ENCODE measurements at regions not wholly inside any gene's neighbourhood (a gene's known extent, or its start where the extent isn't known, plus 50 kb on each side); places are given as distances from the start of the nearest gene placed in this dataset.

DNA sequence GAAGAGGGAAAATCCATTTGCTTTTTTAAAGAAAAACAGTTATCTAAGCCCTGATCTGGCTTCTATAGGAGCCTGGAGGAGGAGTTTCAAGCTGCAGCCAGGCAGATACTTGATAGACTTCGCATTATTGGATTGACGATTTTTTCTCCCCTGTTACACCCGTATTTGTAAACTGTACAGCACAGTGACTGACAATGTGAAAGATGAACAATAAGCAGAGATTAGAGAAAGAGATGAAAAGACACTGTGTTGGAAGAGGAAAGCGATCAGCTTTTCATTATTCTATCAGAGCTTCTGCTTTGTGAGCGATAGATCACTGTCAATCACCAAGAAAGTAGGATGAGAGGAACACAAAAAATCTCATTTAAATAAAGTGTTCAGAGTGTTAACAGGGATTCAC, 639.2 kb downstream of the TLL1 start:
- Histone ChIP-seq H3K9me3 (replicated peaks; ENCODE audit: control insufficient read depth, low read depth, low read length) (no peaks in the 10 kb centered on the region), H3K36me3 (ENCODE audit: control insufficient read depth, insufficient read depth, low read length) (no peaks in the 10 kb centered on the region), H3K4me3 (ENCODE audit: low read length) (no peak overlapping the region), H3K27ac (ENCODE audit: low read length) (no peak overlapping the region), H3K4me1 (ENCODE audit: control insufficient read depth, insufficient read depth, low read length) (no peaks in the 10 kb centered on the region), H3K27me3 (ENCODE audit: control insufficient read depth, insufficient read depth, low read length) (no peaks in the 10 kb centered on the region)
- no peak for DNase-seq
- no CpG with 5 or more reads among the region's 5 CpGs for WGBS (ENCODE audit: insufficient coverage)

DNA sequence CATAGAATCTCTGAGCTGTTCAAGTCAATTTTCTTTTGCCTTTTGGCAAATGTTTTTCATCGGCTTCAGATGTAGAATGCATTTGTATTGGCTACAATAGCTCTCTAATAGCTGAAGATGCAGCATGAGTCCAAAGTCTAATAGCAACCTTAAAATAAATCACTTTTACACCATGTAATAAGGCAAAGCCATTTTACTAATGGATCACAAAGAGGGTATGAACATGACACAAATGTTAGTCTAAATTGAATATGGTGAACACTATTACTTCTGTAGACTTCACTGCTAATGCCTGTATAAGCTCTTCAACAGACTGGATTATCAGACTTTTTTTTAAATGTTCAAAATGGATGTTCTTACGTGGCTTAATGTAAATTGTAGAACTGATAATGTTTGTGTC, 645.3 kb downstream of the TLL1 start:
- no peaks in the 10 kb centered on the region for H3K36me3 ChIP-seq (ENCODE audit: control insufficient read depth, insufficient read depth, low read length)
- no CpG with 5 or more reads among the region's 2 CpGs for WGBS (ENCODE audit: insufficient coverage)
- no peak overlapping the region for H3K4me3 ChIP-seq (ENCODE audit: low read length)
- DNase-seq = no peak
- no peaks in the 10 kb centered on the region for H3K27me3 ChIP-seq (ENCODE audit: control insufficient read depth, insufficient read depth, low read length)
- no peak overlapping the region for H3K27ac ChIP-seq (ENCODE audit: low read length)
- no peaks in the 10 kb centered on the region for H3K4me1 ChIP-seq (ENCODE audit: control insufficient read depth, insufficient read depth, low read length)
- no peaks in the 10 kb centered on the region for H3K9me3 ChIP-seq (replicated peaks; ENCODE audit: control insufficient read depth, low read depth, low read length)

DNA sequence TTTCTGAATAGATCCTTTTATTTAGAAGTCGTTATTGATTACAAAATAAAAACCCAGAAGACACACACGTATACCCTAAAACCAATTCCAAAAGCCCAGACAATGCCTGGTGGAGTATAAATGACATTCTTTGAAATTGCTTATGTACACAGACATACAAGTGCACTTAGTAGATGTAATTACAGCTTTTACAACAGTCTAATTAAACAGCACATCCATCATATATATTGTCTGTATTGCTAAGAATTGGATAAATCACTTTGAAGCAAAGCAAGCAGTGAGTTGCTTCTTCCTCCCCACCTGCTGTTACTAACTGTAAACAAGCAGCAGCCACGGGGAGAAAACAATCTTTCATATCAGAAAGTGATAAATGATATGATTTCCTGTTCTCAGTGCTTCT, 645.7 kb downstream of the TLL1 start:
- H3K27ac ChIP-seq (ENCODE audit: low read length) = no peak overlapping the region
- H3K27me3 ChIP-seq (ENCODE audit: control insufficient read depth, insufficient read depth, low read length) = no peaks in the 10 kb centered on the region
- H3K4me3 ChIP-seq (ENCODE audit: low read length) = no peak overlapping the region
- H3K36me3 ChIP-seq (ENCODE audit: control insufficient read depth, insufficient read depth, low read length) = no peaks in the 10 kb centered on the region
- no peaks in the 10 kb centered on the region for H3K9me3 ChIP-seq (replicated peaks; ENCODE audit: control insufficient read depth, low read depth, low read length)
- DNase-seq = no peak
- H3K4me1 ChIP-seq (ENCODE audit: control insufficient read depth, insufficient read depth, low read length) = no peaks in the 10 kb centered on the region
- WGBS (ENCODE audit: insufficient coverage) = no CpG with 5 or more reads among the region's 3 CpGs

DNA sequence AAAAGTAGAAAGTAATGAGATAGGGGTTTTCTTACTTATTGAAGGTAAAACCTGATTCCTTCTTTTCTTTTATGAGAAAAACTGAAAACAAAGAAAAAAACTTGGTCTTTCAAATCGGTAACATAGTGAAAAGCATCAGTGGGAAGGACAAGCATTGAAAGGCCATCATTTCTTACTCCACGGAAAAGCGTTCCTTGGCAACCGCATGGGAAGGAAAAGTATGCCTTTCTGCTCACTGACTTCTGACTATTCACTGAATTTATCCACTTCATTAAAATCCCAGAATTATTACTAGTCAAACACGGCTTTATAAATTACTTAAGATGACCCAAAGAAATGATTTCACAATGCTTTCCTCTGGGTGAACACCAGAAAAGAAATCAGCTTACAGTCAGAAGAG, 646.7 kb downstream of the TLL1 start:
- H3K27me3 ChIP-seq (ENCODE audit: control insufficient read depth, insufficient read depth, low read length) = no peaks in the 10 kb centered on the region
- DNase-seq = no peak
- WGBS (ENCODE audit: insufficient coverage) = 85% methylated on average over 4 of the region's 5 CpGs
- H3K4me3 ChIP-seq (ENCODE audit: low read length) = no peak overlapping the region
- no peak overlapping the region for H3K27ac ChIP-seq (ENCODE audit: low read length)
- no peaks in the 10 kb centered on the region for H3K36me3 ChIP-seq (ENCODE audit: control insufficient read depth, insufficient read depth, low read length)
- no peaks in the 10 kb centered on the region for H3K4me1 ChIP-seq (ENCODE audit: control insufficient read depth, insufficient read depth, low read length)
- no peaks in the 10 kb centered on the region for H3K9me3 ChIP-seq (replicated peaks; ENCODE audit: control insufficient read depth, low read depth, low read length)

DNA sequence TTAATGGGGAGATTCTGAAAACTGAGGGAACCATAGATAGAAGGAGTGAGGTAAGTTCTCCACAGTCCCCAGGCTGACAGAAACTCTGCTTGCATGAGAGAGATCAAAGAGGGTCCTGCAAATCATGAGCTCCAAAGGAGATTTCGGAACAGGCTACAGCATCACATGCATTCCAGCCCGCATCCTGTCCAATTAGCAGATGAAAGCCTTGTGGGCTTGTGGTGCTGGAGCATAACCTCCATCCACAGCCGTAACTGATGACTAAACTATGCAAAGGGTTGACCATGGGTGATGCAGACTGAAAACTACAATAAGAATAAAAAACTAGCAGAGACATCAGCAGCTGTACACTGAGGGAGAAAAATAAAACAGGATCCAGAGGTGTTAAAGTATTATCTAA, 654.5 kb downstream of the TLL1 start:
- H3K4me1 ChIP-seq (ENCODE audit: control insufficient read depth, insufficient read depth, low read length) = no peaks in the 10 kb centered on the region
- H3K4me3 ChIP-seq (ENCODE audit: low read length) = no peak overlapping the region
- no peak for DNase-seq
- no peaks in the 10 kb centered on the region for H3K27me3 ChIP-seq (ENCODE audit: control insufficient read depth, insufficient read depth, low read length)
- no peak overlapping the region for H3K27ac ChIP-seq (ENCODE audit: low read length)
- no CpG with 5 or more reads among the region's 3 CpGs for WGBS (ENCODE audit: insufficient coverage)
- no peaks in the 10 kb centered on the region for H3K9me3 ChIP-seq (replicated peaks; ENCODE audit: control insufficient read depth, low read depth, low read length)
- no peaks in the 10 kb centered on the region for H3K36me3 ChIP-seq (ENCODE audit: control insufficient read depth, insufficient read depth, low read length)

DNA sequence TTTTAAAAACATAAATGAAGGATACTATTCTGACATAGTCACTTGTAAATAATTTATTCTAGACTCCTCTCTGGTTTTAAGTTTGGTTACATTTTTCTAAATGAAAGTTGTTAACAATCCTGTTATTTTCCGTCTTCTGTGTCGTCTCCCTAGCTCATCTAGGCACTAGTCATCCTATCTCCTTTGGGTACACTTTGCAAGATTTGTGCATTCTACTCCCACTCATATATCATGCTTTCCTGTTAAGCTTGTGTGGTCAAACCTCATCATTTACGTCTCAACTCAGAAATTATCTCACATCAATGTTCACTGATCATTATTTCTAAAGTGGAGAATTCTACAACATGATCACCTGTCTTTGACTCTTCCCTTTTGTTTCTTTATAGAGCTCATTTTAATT, 658.7 kb downstream of the TLL1 start:
- WGBS (ENCODE audit: insufficient coverage) = 80% methylated on average over 1 of the region's 3 CpGs
- no peaks in the 10 kb centered on the region for H3K36me3 ChIP-seq (ENCODE audit: control insufficient read depth, insufficient read depth, low read length)
- no peaks in the 10 kb centered on the region for H3K27me3 ChIP-seq (ENCODE audit: control insufficient read depth, insufficient read depth, low read length)
- H3K4me3 ChIP-seq (ENCODE audit: low read length) = no peak overlapping the region
- no peak overlapping the region for H3K27ac ChIP-seq (ENCODE audit: low read length)
- no peaks in the 10 kb centered on the region for H3K4me1 ChIP-seq (ENCODE audit: control insufficient read depth, insufficient read depth, low read length)
- no peak for DNase-seq
- no peaks in the 10 kb centered on the region for H3K9me3 ChIP-seq (replicated peaks; ENCODE audit: control insufficient read depth, low read depth, low read length)

DNA sequence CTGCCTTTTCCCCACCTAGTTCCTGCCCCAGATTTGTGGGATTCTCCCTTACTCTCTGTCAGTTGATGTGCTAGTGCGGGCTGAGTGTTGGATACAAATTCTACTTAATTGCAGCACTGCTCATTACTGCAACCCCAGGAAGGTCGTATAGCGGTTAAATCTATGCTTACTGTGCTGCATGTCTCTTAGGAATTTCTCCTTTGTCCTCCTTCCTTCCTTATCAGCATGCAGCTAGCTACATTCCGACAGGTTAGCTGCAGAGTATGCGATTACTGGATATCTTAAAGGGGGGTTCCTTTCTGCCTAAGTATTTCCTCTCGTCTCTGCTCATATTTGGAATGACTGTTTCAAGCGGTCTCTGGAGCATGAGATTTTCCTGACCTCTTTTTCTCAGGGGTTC, 662.8 kb downstream of the TLL1 start:
- Histone ChIP-seq H3K4me3 (ENCODE audit: low read length) (no peak overlapping the region), H3K9me3 (replicated peaks; ENCODE audit: control insufficient read depth, low read depth, low read length) (no peaks in the 10 kb centered on the region), H3K36me3 (ENCODE audit: control insufficient read depth, insufficient read depth, low read length) (no peaks in the 10 kb centered on the region), H3K4me1 (ENCODE audit: control insufficient read depth, insufficient read depth, low read length) (no peaks in the 10 kb centered on the region), H3K27me3 (ENCODE audit: control insufficient read depth, insufficient read depth, low read length) (no peaks in the 10 kb centered on the region), H3K27ac (ENCODE audit: low read length) (no peak overlapping the region)
- 80% methylated on average over 1 of the region's 7 CpGs for WGBS (ENCODE audit: insufficient coverage)
- no peak for DNase-seq

DNA sequence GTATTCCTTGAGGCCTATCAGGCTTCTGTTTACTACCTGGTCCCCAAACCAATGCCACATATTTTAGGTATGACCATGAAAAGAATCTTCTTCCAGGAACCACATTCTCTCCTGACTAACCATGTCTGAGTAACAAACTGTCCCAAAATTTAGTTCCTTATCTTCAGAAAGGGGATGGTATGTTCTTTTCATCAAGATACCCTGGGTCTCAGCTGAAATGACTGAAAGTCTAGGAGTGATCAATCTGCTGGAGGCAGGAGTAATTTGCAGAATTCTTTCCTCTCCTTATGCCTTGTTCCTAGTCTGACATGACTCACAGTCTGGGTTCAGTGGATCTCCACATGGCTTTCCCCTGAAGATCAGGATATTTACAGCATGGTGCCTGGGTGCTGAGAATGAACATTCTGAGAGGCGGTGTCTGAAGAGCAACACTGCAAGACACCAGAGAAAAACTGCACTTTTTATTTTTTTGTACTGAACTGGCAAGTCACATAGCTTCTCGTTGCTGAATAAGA, 665.5 kb downstream of the TLL1 start:
- H3K9me3 ChIP-seq (replicated peaks; ENCODE audit: control insufficient read depth, low read depth, low read length) = no peaks in the 10 kb centered on the region
- no peak overlapping the region for H3K4me3 ChIP-seq (ENCODE audit: low read length)
- no peaks in the 10 kb centered on the region for H3K4me1 ChIP-seq (ENCODE audit: control insufficient read depth, insufficient read depth, low read length)
- no peak overlapping the region for H3K27ac ChIP-seq (ENCODE audit: low read length)
- no peaks in the 10 kb centered on the region for H3K36me3 ChIP-seq (ENCODE audit: control insufficient read depth, insufficient read depth, low read length)
- no peak for DNase-seq
- WGBS (ENCODE audit: insufficient coverage) = 69% methylated on average over 2 of the region's 2 CpGs
- no peaks in the 10 kb centered on the region for H3K27me3 ChIP-seq (ENCODE audit: control insufficient read depth, insufficient read depth, low read length)

DNA sequence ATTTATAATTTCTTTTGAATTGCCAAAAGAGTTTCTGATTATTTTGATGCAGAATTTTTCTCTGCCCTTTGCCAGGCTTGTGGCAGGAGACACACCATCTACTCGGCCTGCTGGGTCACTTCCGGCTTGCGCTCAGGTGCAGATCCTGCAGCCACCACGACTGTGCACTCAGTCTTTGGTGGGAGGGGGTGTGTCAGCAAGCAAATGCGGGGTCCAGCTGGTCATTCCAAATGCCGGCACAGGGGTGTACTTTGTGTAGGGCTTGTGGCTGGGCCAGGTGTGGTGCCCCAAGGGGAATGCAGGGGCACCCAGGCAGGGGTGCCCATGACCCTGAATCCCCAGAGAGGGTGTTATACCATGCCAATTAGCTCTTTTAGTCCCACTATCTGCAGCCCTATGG, 673.0 kb downstream of the TLL1 start:
- Histone ChIP-seq H3K27ac (ENCODE audit: low read length) (no peak overlapping the region), H3K27me3 (ENCODE audit: control insufficient read depth, insufficient read depth, low read length) (no peaks in the 10 kb centered on the region), H3K4me1 (ENCODE audit: control insufficient read depth, insufficient read depth, low read length) (no peaks in the 10 kb centered on the region), H3K9me3 (replicated peaks; ENCODE audit: control insufficient read depth, low read depth, low read length) (no peaks in the 10 kb centered on the region), H3K36me3 (ENCODE audit: control insufficient read depth, insufficient read depth, low read length) (no peaks in the 10 kb centered on the region), H3K4me3 (ENCODE audit: low read length) (no peak overlapping the region)
- no peak for DNase-seq
- 96% methylated on average over 4 of the region's 6 CpGs for WGBS (ENCODE audit: insufficient coverage)

DNA sequence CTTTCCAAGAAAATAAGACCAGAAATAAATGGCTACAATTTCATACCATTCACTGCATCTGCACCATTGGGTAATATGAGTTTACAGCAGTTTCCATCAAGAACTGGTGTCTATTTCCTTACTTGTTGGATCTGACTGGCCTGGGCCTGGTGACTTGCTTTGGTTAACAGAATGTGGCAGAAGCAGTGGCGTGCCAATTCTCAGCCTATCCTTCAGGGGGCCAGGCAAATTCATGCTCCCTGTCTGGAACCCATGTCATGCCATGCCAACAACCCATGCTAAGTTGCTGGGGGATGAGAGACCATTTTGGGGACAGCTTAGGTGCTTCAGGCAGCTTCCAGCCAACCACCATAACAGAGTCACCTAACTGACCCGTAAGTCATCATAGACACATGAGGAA, 656.7 kb downstream of the SPOCK3 start:
- Histone ChIP-seq H3K27me3 (ENCODE audit: control insufficient read depth, insufficient read depth, low read length) (no peaks in the 10 kb centered on the region), H3K9me3 (replicated peaks; ENCODE audit: control insufficient read depth, low read depth, low read length) (peaks cover 2% of the 10 kb centered on the region)
- WGBS (ENCODE audit: insufficient coverage) = 100% methylated on average over 1 of the region's 2 CpGs

DNA sequence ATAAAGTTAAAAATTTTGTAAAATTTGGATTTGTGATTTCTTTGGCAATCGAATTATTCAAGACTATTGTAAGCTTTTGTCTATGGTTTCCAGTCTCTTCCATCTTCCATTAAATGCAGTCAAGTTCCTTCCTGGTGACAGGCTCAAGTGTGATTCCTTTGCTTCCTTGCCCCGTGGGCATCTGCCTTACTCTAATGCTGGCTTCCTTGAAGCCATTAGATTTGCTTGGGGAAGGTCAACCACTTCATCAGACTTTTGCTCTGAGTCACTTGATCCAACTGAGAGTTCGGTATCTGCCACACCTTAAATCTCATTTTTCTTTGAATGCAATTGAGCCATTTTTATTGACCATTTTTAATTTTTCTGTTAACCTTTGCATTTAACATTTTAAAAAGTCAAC, 648.8 kb downstream of the SPOCK3 start:
- no peaks in the 10 kb centered on the region for H3K4me1 ChIP-seq (ENCODE audit: control insufficient read depth, insufficient read depth, low read length)
- no peak overlapping the region for H3K27ac ChIP-seq (ENCODE audit: low read length)
- H3K4me3 ChIP-seq (ENCODE audit: low read length) = no peak overlapping the region
- DNase-seq = no peak
- 72% methylated on average over 2 of the region's 3 CpGs for WGBS (ENCODE audit: insufficient coverage)
- no peaks in the 10 kb centered on the region for H3K9me3 ChIP-seq (replicated peaks; ENCODE audit: control insufficient read depth, low read depth, low read length)
- H3K36me3 ChIP-seq (ENCODE audit: control insufficient read depth, insufficient read depth, low read length) = no peaks in the 10 kb centered on the region
- H3K27me3 ChIP-seq (ENCODE audit: control insufficient read depth, insufficient read depth, low read length) = no peaks in the 10 kb centered on the region

More for the DNA sequence above, 656.7 kb downstream of the SPOCK3 start:
- no peak overlapping the region for H3K4me3 ChIP-seq (ENCODE audit: low read length)
- H3K36me3 ChIP-seq (ENCODE audit: control insufficient read depth, insufficient read depth, low read length) = no peaks in the 10 kb centered on the region
- no peak overlapping the region for H3K27ac ChIP-seq (ENCODE audit: low read length)
- no peak for DNase-seq
- no peaks in the 10 kb centered on the region for H3K4me1 ChIP-seq (ENCODE audit: control insufficient read depth, insufficient read depth, low read length)

Data from muscle of leg (tissue), 3 donors.